HepG2 (cell line): ENCODE measurements at regions not wholly inside any gene's neighbourhood (a gene's known extent, or its start where the extent isn't known, plus 50 kb on each side); places are given as distances from the start of the nearest gene placed in this dataset.

Experiments
- ATAC-seq: fragments of 200-7000 bp; cut with Tn5 transposase; 3 replicates; pipeline ENCODE4 v1.9.1; 2020; ENCODE audit warnings: mild to moderate bottlenecking, moderate library complexity
- BruUV-seq: library from RNA; stranded (reverse); fragments of 400-500 nt; replicated peaks from 2 replicates; lab custom pipeline; 2021; lab: Mats Ljungman, UMichigan
- CTCF ChIA-PET: fragments of 300-600 bp; formaldehyde crosslinking; extraction: SDS; loops from one replicate; lab custom pipeline; 2021; ENCODE audit warnings: low total read pairs, inconsistent platforms, low intra/inter-chr PET ratio; lab: Yijun Ruan, JAX
- POLR2A ChIA-PET: fragments of 350-600 bp; sonication (Branson Sonifier 250); formaldehyde crosslinking; loops from one replicate; lab custom pipeline; 2020; ENCODE audit warnings: antibody characterized with exemption, inconsistent platforms; lab: Yijun Ruan, JAX
- DNase-seq: peaks from one replicate; pipeline ENCODE4 v3.0.0-alpha.2; 2015; ENCODE audit warnings: low spot score
- FAIRE-seq: peaks from 3 replicates; lab custom pipeline; 2011; peaks lifted over from hg19 to GRCh38; lab: Jason Lieb, UNC
- H2AFZ ChIP-seq: one replicate; pipeline ENCODE4 v1.6.1; 2011; ENCODE audit warnings: low read length, inconsistent platforms
- H3K27ac ChIP-seq: fragments of 300-600 bp; 3 replicates; pipeline ENCODE4 v1.8.0; 2011; ENCODE audit warnings: mixed run types, mild to moderate bottlenecking, mixed read lengths, low read length, inconsistent platforms; ENCODE audit not compliant: insufficient read depth; ENCODE audit errors: extremely low read length
- H3K27me3 ChIP-seq, 2 experiments: fragments of 200-600 bp in 1 of 2; 2 replicates in 1 of 2; 3 replicates in 1 of 2; pipeline versions ENCODE4 v1.6.0 to v1.8.0; 2011; ENCODE audit warnings: low read length in 2 of 2, mild to moderate bottlenecking in 2 of 2, moderate library complexity in 2 of 2, inconsistent platforms in 1 of 2; ENCODE audit not compliant: insufficient read depth in 2 of 2, control insufficient read depth in 1 of 2
- H3K36me3 ChIP-seq, 2 experiments: fragments of 200-600 bp in 1 of 2; replicated peaks in 1 of 2; 2 replicates in 1 of 2; 3 replicates in 1 of 2; pipeline versions ENCODE4 v1.5.1 to v1.8.0; 2011; ENCODE audit warnings: low read length in 2 of 2, inconsistent platforms in 1 of 2; ENCODE audit not compliant: insufficient read depth in 2 of 2, control insufficient read depth in 1 of 2
- H3K4me1 ChIP-seq: 2 replicates; pipeline ENCODE4 v1.5.1; 2012; ENCODE audit warnings: low read length, inconsistent platforms; ENCODE audit not compliant: insufficient read depth
- H3K4me2 ChIP-seq: 2 replicates; pipeline ENCODE4 v1.6.0; 2011; ENCODE audit warnings: low read depth, low read length, inconsistent platforms
- H3K4me3 ChIP-seq, 3 experiments: fragments of 200-600 bp in 1 of 3; sonication (generic), shearing (Covaris generic) in 1 of 3; replicated peaks in 1 of 3; 2 replicates each; pipeline ENCODE4 v1.5.1; 2011 to 2016; ENCODE audit warnings: low read length in 3 of 3, inconsistent platforms in 2 of 3, low read depth in 2 of 3, mild to moderate bottlenecking in 2 of 3, control low read depth in 1 of 3, mixed read lengths in 1 of 3; ENCODE audit not compliant: insufficient read depth in 1 of 3
- H3K79me2 ChIP-seq: one replicate; pipeline ENCODE4 v1.6.1; 2011; ENCODE audit warnings: low read length, inconsistent platforms; ENCODE audit not compliant: insufficient read depth
- H3K9ac ChIP-seq: 2 replicates; pipeline ENCODE4 v1.6.0; 2011; ENCODE audit warnings: mild to moderate bottlenecking, low read depth, low read length, inconsistent platforms; ENCODE audit not compliant: insufficient read depth
- H3K9me3 ChIP-seq: 2 replicates; pipeline ENCODE4 v1.5.1; 2012; ENCODE audit warnings: mild to moderate bottlenecking, low read length
- H4K20me1 ChIP-seq: 2 replicates; pipeline ENCODE4 v1.6.0; 2011; ENCODE audit warnings: inconsistent platforms, mild to moderate bottlenecking, low read length, moderate library complexity; ENCODE audit not compliant: insufficient read depth
- BORCS8-MEF2B ChIP-seq: sonication (generic); formaldehyde crosslinking; IDR thresholded peaks from 2 replicates; pipeline ENCODE4 v1.8.0; 2022; ENCODE audit warnings: mild to moderate bottlenecking, missing genetic modification reagents
- HBP1 ChIP-seq: IDR thresholded peaks from 2 replicates; pipeline ENCODE4 v1.6.1; 2016; ENCODE audit warnings: low read depth, control low read depth
- SNAPC2 ChIP-seq: sonication (generic); formaldehyde crosslinking; IDR thresholded peaks from 2 replicates; pipeline ENCODE4 v1.8.1; 2022; ENCODE audit warnings: mild to moderate bottlenecking, missing genetic modification reagents
- THAP11 ChIP-seq: IDR thresholded peaks from 2 replicates; pipeline ENCODE4 v1.6.1; 2016; ENCODE audit warnings: missing biosample characterization, missing genetic modification reagents
- ZNF354B ChIP-seq: sonication (generic); formaldehyde crosslinking; IDR thresholded peaks from 2 replicates; pipeline ENCODE4 v1.8.0; 2022; ENCODE audit warnings: mild to moderate bottlenecking, missing genetic modification reagents
- ZNF569 ChIP-seq: sonication (generic); formaldehyde crosslinking; IDR thresholded peaks from 2 replicates; pipeline ENCODE4 v1.5.0; 2020; ENCODE audit warnings: mild to moderate bottlenecking, missing genetic modification reagents, moderate library complexity, borderline replicate concordance
- ZNF773 ChIP-seq: sonication (generic); formaldehyde crosslinking; IDR thresholded peaks from 2 replicates; pipeline ENCODE4 v1.4.0; 2020; ENCODE audit warnings: missing genetic modification reagents, borderline replicate concordance
- WGBS: methylation state at CpG from one replicate; pipeline ENCODE4 v1.1.6; 2017; ENCODE audit warnings: low lambda C conversion rate; 5-methylcytosine and 5-hydroxymethylcytosine counted together
- in situ Hi-C: cut with HindIII; loops from 2 replicates; pipeline ENCODE4 v1.10.0; 2017; ENCODE audit warnings: low pct_unique_long_range_greater_than_20kb; ENCODE audit not compliant: extremely low pct_ligation_motif_present
- intact Hi-C: fragments of 100-400 bp; cut with micrococcal nuclease; formaldehyde crosslinking; loops from one replicate; pipeline ENCODE4 v1.10.0; 2022; ENCODE audit not compliant: unreplicated experiment
- TF ChIP-seq, protein P1 (sequence below): sonication (generic); formaldehyde crosslinking; IDR thresholded peaks from 2 replicates; pipeline ENCODE4 v1.5.1; 2020; ENCODE audit warnings: mild to moderate bottlenecking, missing genetic modification reagents
- TF ChIP-seq, protein P2 (sequence below): sonication (generic); formaldehyde crosslinking; IDR thresholded peaks from 2 replicates; pipeline ENCODE4 v1.8.1; 2023; ENCODE audit warnings: missing genetic modification reagents, inconsistent platforms, borderline replicate concordance
- TF ChIP-seq, protein P3 (sequence below): sonication (generic); formaldehyde crosslinking; IDR thresholded peaks from 2 replicates; pipeline ENCODE4 v1.4.0; 2020; ENCODE audit warnings: missing genetic modification reagents

DNA sequence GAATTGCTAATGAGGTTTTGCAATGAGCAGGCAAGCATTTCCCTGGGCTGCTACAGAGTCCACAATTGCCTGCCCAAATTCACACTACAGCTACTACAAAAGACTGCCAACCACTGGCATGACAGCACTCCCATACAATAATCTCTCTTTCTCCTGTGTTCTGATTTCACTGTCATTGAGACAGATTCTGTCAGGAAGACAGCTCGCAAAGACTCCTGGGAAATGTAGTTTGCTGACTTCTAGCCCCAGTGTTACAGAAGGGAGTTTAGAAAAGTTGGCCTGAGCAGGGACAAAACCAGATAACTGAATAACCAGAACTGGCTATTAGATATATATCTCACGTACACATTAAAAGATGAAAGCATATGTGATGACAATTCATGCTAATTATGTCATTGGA lies 1231.3 kb upstream of the PRKX start:
- WGBS = 5% methylated on average over 2 of the region's 2 CpGs
- ATAC-seq (no peak), FAIRE-seq (no peak), DNase-seq (no peak)
- Histone ChIP-seq H2AFZ (no peak overlapping the region), H3K79me2 (no peaks in the 10 kb centered on the region), H3K27me3 (no peaks in the 10 kb centered on the region), H3K9ac (no peak overlapping the region), H3K36me3 (no peaks in the 10 kb centered on the region), H3K27ac (no peak overlapping the region), H3K4me3 (no peak overlapping the region), H3K4me1 (no peaks in the 10 kb centered on the region), H3K9me3 (peaks cover 33% of the 10 kb centered on the region), H4K20me1 (no peaks in the 10 kb centered on the region), H3K4me2 (no peak overlapping the region)
- intact Hi-C loops (no loop called here), in situ Hi-C loops (no loop called here)
- CTCF ChIA-PET = no interaction called here
- TF ChIP-seq ZNF354B (no peak), ZNF773 (no peak), BORCS8-MEF2B (no peak), ZNF569 (CRISPR knock-in tag) (no peak), HBP1 (CRISPR knock-in tag) (no peak), THAP11 (no peak), SNAPC2 (CRISPR knock-in tag) (no peak)
- TF ChIP-seq, protein P1, sequence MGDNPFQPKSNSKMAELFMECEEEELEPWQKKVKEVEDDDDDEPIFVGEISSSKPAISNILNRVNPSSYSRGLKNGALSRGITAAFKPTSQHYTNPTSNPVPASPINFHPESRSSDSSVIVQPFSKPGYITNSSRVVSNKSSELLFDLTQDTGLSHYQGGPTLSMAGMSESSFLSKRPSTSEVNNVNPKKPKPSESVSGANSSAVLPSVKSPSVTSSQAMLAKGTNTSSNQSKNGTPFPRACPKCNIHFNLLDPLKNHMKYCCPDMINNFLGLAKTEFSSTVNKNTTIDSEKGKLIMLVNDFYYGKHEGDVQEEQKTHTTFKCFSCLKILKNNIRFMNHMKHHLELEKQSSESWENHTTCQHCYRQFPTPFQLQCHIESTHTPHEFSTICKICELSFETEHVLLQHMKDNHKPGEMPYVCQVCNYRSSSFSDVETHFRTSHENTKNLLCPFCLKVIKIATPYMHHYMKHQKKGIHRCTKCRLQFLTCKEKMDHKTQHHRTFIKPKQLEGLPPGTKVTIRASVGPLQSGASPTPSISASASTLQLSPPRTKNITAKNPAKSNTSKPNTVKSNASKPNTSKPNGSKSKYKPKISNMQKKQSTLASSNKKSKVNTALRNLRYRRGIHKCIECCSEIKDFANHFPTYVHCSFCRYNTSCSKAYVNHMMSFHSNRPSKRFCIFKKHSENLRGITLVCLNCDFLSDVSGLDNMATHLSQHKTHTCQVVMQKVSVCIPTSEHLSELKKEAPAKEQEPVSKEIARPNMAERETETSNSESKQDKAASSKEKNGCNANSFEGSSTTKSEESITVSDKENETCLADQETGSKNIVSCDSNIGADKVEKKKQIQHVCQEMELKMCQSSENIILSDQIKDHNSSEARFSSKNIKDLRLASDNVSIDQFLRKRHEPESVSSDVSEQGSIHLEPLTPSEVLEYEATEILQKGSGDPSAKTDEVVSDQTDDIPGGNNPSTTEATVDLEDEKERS (CRISPR knock-in tag) = no peak
- TF ChIP-seq, protein P2, sequence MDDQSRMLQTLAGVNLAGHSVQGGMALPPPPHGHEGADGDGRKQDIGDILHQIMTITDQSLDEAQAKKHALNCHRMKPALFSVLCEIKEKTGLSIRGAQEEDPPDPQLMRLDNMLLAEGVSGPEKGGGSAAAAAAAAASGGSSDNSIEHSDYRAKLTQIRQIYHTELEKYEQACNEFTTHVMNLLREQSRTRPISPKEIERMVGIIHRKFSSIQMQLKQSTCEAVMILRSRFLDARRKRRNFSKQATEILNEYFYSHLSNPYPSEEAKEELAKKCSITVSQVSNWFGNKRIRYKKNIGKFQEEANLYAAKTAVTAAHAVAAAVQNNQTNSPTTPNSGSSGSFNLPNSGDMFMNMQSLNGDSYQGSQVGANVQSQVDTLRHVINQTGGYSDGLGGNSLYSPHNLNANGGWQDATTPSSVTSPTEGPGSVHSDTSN (CRISPR knock-in tag) = no peak
- TF ChIP-seq, protein P3, sequence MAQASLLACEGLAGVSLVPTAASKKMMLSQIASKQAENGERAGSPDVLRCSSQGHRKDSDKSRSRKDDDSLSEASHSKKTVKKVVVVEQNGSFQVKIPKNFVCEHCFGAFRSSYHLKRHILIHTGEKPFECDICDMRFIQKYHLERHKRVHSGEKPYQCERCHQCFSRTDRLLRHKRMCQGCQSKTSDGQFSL (CRISPR knock-in tag) = no peak
- no TSS peak for BruUV-seq
- POLR2A ChIA-PET = no interaction called here
